ENCODE measurements at regions not wholly inside any gene's neighbourhood (a gene's known extent, or its start where the extent isn't known, plus 50 kb on each side); places are given as distances from the start of the nearest gene placed in this dataset.

DNA sequence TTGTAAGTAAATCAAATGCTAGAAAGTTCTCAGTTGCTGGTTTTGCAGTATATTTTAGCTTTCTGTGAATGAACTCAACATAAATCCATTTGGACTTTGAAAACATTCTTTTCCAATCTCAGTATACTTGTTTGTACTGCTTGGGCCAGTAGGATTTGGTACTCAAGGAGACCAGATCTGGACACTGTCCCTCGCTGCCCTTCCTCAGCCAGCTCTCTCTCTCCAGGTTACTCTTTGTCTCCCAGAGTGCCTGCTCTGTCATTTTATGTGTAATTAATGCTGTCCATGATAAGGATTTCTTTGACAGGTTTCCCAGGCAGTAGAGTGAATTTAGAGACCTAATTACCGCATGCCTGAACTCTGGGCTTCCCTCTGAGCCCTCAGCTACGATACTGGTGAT lies 344.6 kb upstream of the SGCD start:
- TF ChIP-seq, protein P1, sequence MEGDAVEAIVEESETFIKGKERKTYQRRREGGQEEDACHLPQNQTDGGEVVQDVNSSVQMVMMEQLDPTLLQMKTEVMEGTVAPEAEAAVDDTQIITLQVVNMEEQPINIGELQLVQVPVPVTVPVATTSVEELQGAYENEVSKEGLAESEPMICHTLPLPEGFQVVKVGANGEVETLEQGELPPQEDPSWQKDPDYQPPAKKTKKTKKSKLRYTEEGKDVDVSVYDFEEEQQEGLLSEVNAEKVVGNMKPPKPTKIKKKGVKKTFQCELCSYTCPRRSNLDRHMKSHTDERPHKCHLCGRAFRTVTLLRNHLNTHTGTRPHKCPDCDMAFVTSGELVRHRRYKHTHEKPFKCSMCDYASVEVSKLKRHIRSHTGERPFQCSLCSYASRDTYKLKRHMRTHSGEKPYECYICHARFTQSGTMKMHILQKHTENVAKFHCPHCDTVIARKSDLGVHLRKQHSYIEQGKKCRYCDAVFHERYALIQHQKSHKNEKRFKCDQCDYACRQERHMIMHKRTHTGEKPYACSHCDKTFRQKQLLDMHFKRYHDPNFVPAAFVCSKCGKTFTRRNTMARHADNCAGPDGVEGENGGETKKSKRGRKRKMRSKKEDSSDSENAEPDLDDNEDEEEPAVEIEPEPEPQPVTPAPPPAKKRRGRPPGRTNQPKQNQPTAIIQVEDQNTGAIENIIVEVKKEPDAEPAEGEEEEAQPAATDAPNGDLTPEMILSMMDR (conservative IDR thresholded peaks at IDR 0.05; ENCODE audit: low read length) = no peak
- no peak for TF ChIP-seq EZH2phosphoT487 (IDR thresholded peaks at IDR 0.05; ENCODE audit: borderline replicate concordance, low read depth, low read length)
